WTC11 (cell line): ENCODE measurements at regions not wholly inside any gene's neighbourhood (a gene's known extent, or its start where the extent isn't known, plus 50 kb on each side); places are given as distances from the start of the nearest gene placed in this dataset.

Source experiments
- ATAC-seq: fragments of 200-7000 bp; cut with Tn5 transposase; 2 replicates; pipeline ENCODE4 v1.10.0; 2021; ENCODE audit warnings: mild to moderate bottlenecking, moderate library complexity
- CTCF ChIA-PET: fragments of 300-600 bp; sonication (Branson Sonifier 250); formaldehyde crosslinking; loops from one replicate; lab custom pipeline; 2021; ENCODE audit warnings: antibody characterized with exemption; lab: Charles Lee
- POLR2A ChIA-PET: fragments of 350-600 bp; sonication (Branson Sonifier 250); formaldehyde crosslinking; loops from one replicate; lab custom pipeline; 2021; ENCODE audit warnings: antibody characterized with exemption; lab: Charles Lee
- DNase-seq: peaks from one replicate; pipeline ENCODE4 v3.0.0; 2021; ENCODE audit warnings: low spot score
- H3K27ac Mint-ChIP-seq: 2 replicates; pipeline ENCODE4 v1.8.0; 2021; ENCODE audit warnings: mixed read lengths
- H3K27me3 Mint-ChIP-seq: 2 replicates; pipeline ENCODE4 v1.8.0; 2021; ENCODE audit warnings: low read depth, mild to moderate bottlenecking, moderate library complexity, mixed read lengths
- H3K36me3 Mint-ChIP-seq: 2 replicates; pipeline ENCODE4 v1.8.0; 2021; ENCODE audit warnings: mixed read lengths
- H3K4me1 Mint-ChIP-seq: 2 replicates; pipeline ENCODE4 v1.8.0; 2022; ENCODE audit warnings: mixed read lengths
- H3K4me3 Mint-ChIP-seq: 2 replicates; pipeline ENCODE4 v1.8.0; 2021; ENCODE audit warnings: mild to moderate bottlenecking, moderate library complexity, mixed read lengths
- H3K9me3 Mint-ChIP-seq: 2 replicates; pipeline ENCODE4 v1.8.0; 2021; ENCODE audit warnings: mixed read lengths
- ATF1 ChIP-seq: sonication (generic); formaldehyde crosslinking; IDR thresholded peaks from 2 replicates; pipeline ENCODE4 v1.8.1; 2023; ENCODE audit warnings: mild to moderate bottlenecking, moderate library complexity, missing genetic modification reagents
- CBFB ChIP-seq: sonication (generic); formaldehyde crosslinking; IDR thresholded peaks from 2 replicates; pipeline ENCODE4 v1.8.1; 2022; ENCODE audit warnings: mild to moderate bottlenecking, low read depth, missing genetic modification reagents
- EMX1 ChIP-seq: fragments of 250-450 bp; sonication (Bioruptor Pico); IDR thresholded peaks from 2 replicates; pipeline ENCODE4 v1.8.0; 2021; ENCODE audit warnings: mild to moderate bottlenecking
- ESRRA ChIP-seq: sonication (generic); formaldehyde crosslinking; IDR thresholded peaks from 2 replicates; pipeline ENCODE4 v1.8.1; 2022; ENCODE audit warnings: mild to moderate bottlenecking, missing genetic modification reagents, borderline replicate concordance
- FOXK1 ChIP-seq: sonication (generic); formaldehyde crosslinking; IDR thresholded peaks from 2 replicates; pipeline ENCODE4 v1.8.0; 2022; ENCODE audit warnings: mild to moderate bottlenecking, moderate library complexity, missing genetic modification reagents
- GTF2I ChIP-seq: fragments of 250-450 bp; sonication (Bioruptor Pico); conservative IDR thresholded peaks from 2 replicates; pipeline ENCODE4 v1.4.0; 2021; ENCODE audit warnings: mild to moderate bottlenecking
- IRF2 ChIP-seq: sonication (generic); formaldehyde crosslinking; IDR thresholded peaks from 2 replicates; pipeline ENCODE4 v1.8.0; 2022; ENCODE audit warnings: low read depth, missing genetic modification reagents, borderline replicate concordance
- JUN ChIP-seq: sonication (generic); formaldehyde crosslinking; IDR thresholded peaks from 2 replicates; pipeline ENCODE4 v1.8.0; 2023; ENCODE audit warnings: mild to moderate bottlenecking, missing genetic modification reagents
- PRRX2 ChIP-seq: fragments of 250-450 bp; sonication (Bioruptor Pico); IDR thresholded peaks from 2 replicates; pipeline ENCODE4 v1.8.0; 2021; ENCODE audit warnings: mild to moderate bottlenecking
- ZNF121 ChIP-seq: sonication (generic); formaldehyde crosslinking; IDR thresholded peaks from 2 replicates; pipeline ENCODE4 v1.8.0; 2023; ENCODE audit warnings: missing genetic modification reagents
- ZNF416 ChIP-seq: fragments of 250-450 bp; sonication (Bioruptor Pico); IDR thresholded peaks from 2 replicates; pipeline ENCODE4 v1.9.0; 2021; ENCODE audit warnings: mild to moderate bottlenecking, inconsistent platforms
- ZNF423 ChIP-seq: fragments of 250-450 bp; sonication (Bioruptor Pico); IDR thresholded peaks from 2 replicates; pipeline ENCODE4 v2.1.2; 2022; ENCODE audit warnings: mild to moderate bottlenecking, moderate library complexity
- TF ChIP-seq, protein P1 (sequence below): sonication (generic); formaldehyde crosslinking; IDR thresholded peaks from 2 replicates; pipeline ENCODE4 v1.8.0; 2022; ENCODE audit warnings: mild to moderate bottlenecking, missing genetic modification reagents
- TF ChIP-seq, protein P2 (sequence below): sonication (generic); formaldehyde crosslinking; IDR thresholded peaks from 2 replicates; pipeline ENCODE4 v1.8.1; 2023; ENCODE audit warnings: mild to moderate bottlenecking, missing genetic modification reagents, borderline replicate concordance
- TF ChIP-seq, protein P3 (sequence below): sonication (generic); formaldehyde crosslinking; IDR thresholded peaks from 2 replicates; pipeline ENCODE4 v1.8.1; 2023; ENCODE audit warnings: mild to moderate bottlenecking, moderate library complexity, missing genetic modification reagents
- TF ChIP-seq, protein P4 (sequence below): sonication (generic); formaldehyde crosslinking; IDR thresholded peaks from 2 replicates; pipeline ENCODE4 v1.8.0; 2022; ENCODE audit warnings: mild to moderate bottlenecking, missing genetic modification reagents
- TF ChIP-seq, protein P5 (sequence below): sonication (generic); formaldehyde crosslinking; IDR thresholded peaks from 2 replicates; pipeline ENCODE4 v1.8.1; 2023; ENCODE audit warnings: mild to moderate bottlenecking, missing genetic modification reagents
- TF ChIP-seq, protein P6 (sequence below): sonication (generic); formaldehyde crosslinking; conservative IDR thresholded peaks from 2 replicates; pipeline ENCODE4 v1.8.1; 2022; ENCODE audit warnings: mild to moderate bottlenecking, missing genetic modification reagents
- TF ChIP-seq, protein P7 (sequence below): fragments of 250-450 bp; sonication (Bioruptor Pico); IDR thresholded peaks from 2 replicates; pipeline ENCODE4 v1.9.0; 2021; ENCODE audit warnings: mild to moderate bottlenecking
- TF ChIP-seq, protein P8 (sequence below): sonication (generic); formaldehyde crosslinking; IDR thresholded peaks from 2 replicates; pipeline ENCODE4 v1.8.0; 2023; ENCODE audit warnings: missing genetic modification reagents, mild to moderate bottlenecking, borderline replicate concordance
- TF ChIP-seq, protein P9 (sequence below): sonication (generic); formaldehyde crosslinking; IDR thresholded peaks from 2 replicates; pipeline ENCODE4 v1.8.1; 2023; ENCODE audit warnings: mild to moderate bottlenecking, missing genetic modification reagents, moderate library complexity

DNA sequence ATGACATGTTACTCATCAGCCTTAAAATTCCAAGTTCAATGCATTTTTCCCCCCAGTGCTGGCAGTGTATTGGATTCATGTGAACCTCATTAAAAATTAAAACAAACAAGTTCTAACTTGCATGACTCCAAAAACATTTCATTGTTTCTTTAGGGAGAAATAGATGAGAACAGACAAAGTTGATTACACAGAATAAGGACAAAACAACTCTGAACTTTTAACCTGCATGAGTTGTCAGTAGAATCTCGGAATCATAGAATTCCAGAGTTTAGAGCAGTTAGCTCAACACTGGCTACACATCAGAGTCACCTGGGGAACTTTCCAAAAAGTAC, 127.5 kb downstream of the TMX1 start:
- ATAC-seq = no peak
- H3K4me1 Mint-ChIP-seq = no peaks in the 10 kb centered on the region

DNA sequence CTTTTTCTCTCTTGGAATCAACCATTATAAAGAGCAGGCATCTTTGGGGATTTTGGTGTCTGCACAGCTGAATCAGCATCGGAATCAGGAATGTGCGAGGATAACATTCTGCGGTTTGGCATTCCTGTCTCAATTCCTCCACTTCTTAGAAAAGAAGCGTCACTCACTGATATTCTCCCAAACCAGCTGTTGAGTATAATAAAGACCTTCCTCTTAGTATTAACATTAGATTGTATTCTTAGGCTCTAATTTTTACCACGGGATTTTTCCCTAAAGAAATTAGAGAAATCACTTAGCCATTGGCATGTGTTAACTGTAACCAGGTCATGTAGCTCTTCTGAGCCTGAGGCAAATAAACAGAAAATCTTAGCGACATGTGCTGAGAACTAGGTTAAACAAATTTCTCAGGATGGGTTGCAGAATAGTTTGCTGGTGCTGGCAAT, 128.7 kb downstream of the TMX1 start:
- Mint-ChIP-seq H3K9me3 (no peaks in the 10 kb centered on the region), H3K4me1 (no peaks in the 10 kb centered on the region), H3K4me3 (no peak overlapping the region), H3K36me3 (no peaks in the 10 kb centered on the region), H3K27me3 (no peaks in the 10 kb centered on the region), H3K27ac (no peak overlapping the region)
- no peak for TF ChIP-seq ZNF121 (CRISPR knock-in tag)
- TF ChIP-seq IRF2 (CRISPR knock-in tag) = no peak
- TF ChIP-seq, protein P1, sequence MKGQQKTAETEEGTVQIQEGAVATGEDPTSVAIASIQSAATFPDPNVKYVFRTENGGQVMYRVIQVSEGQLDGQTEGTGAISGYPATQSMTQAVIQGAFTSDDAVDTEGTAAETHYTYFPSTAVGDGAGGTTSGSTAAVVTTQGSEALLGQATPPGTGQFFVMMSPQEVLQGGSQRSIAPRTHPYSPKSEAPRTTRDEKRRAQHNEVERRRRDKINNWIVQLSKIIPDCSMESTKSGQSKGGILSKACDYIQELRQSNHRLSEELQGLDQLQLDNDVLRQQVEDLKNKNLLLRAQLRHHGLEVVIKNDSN (CRISPR knock-in tag) = no peak
- no peak for TF ChIP-seq JUN
- no peak for TF ChIP-seq ZNF423 (CRISPR knock-in tag)
- TF ChIP-seq, protein P2, sequence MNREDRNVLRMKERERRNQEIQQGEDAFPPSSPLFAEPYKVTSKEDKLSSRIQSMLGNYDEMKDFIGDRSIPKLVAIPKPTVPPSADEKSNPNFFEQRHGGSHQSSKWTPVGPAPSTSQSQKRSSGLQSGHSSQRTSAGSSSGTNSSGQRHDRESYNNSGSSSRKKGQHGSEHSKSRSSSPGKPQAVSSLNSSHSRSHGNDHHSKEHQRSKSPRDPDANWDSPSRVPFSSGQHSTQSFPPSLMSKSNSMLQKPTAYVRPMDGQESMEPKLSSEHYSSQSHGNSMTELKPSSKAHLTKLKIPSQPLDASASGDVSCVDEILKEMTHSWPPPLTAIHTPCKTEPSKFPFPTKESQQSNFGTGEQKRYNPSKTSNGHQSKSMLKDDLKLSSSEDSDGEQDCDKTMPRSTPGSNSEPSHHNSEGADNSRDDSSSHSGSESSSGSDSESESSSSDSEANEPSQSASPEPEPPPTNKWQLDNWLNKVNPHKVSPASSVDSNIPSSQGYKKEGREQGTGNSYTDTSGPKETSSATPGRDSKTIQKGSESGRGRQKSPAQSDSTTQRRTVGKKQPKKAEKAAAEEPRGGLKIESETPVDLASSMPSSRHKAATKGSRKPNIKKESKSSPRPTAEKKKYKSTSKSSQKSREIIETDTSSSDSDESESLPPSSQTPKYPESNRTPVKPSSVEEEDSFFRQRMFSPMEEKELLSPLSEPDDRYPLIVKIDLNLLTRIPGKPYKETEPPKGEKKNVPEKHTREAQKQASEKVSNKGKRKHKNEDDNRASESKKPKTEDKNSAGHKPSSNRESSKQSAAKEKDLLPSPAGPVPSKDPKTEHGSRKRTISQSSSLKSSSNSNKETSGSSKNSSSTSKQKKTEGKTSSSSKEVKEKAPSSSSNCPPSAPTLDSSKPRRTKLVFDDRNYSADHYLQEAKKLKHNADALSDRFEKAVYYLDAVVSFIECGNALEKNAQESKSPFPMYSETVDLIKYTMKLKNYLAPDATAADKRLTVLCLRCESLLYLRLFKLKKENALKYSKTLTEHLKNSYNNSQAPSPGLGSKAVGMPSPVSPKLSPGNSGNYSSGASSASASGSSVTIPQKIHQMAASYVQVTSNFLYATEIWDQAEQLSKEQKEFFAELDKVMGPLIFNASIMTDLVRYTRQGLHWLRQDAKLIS = no peak
- TF ChIP-seq CBFB (CRISPR knock-in tag) = no peak
- TF ChIP-seq, protein P3, sequence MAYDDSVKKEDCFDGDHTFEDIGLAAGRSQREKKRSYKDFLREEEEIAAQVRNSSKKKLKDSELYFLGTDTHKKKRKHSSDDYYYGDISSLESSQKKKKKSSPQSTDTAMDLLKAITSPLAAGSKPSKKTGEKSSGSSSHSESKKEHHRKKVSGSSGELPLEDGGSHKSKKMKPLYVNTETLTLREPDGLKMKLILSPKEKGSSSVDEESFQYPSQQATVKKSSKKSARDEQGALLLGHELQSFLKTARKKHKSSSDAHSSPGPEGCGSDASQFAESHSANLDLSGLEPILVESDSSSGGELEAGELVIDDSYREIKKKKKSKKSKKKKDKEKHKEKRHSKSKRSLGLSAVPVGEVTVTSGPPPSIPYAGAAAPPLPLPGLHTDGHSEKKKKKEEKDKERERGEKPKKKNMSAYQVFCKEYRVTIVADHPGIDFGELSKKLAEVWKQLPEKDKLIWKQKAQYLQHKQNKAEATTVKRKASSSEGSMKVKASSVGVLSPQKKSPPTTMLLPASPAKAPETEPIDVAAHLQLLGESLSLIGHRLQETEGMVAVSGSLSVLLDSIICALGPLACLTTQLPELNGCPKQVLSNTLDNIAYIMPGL (CRISPR knock-in tag) = no peak
- no peak for TF ChIP-seq PRRX2 (CRISPR knock-in tag)
- no peak for TF ChIP-seq ATF1 (CRISPR knock-in tag)
- TF ChIP-seq, protein P4, sequence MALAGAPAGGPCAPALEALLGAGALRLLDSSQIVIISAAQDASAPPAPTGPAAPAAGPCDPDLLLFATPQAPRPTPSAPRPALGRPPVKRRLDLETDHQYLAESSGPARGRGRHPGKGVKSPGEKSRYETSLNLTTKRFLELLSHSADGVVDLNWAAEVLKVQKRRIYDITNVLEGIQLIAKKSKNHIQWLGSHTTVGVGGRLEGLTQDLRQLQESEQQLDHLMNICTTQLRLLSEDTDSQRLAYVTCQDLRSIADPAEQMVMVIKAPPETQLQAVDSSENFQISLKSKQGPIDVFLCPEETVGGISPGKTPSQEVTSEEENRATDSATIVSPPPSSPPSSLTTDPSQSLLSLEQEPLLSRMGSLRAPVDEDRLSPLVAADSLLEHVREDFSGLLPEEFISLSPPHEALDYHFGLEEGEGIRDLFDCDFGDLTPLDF = no peak
- TF ChIP-seq, protein P5, sequence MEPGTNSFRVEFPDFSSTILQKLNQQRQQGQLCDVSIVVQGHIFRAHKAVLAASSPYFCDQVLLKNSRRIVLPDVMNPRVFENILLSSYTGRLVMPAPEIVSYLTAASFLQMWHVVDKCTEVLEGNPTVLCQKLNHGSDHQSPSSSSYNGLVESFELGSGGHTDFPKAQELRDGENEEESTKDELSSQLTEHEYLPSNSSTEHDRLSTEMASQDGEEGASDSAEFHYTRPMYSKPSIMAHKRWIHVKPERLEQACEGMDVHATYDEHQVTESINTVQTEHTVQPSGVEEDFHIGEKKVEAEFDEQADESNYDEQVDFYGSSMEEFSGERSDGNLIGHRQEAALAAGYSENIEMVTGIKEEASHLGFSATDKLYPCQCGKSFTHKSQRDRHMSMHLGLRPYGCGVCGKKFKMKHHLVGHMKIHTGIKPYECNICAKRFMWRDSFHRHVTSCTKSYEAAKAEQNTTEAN (CRISPR knock-in tag) = no peak
- no peak for TF ChIP-seq EMX1 (CRISPR knock-in tag)
- no peak for TF ChIP-seq ZNF416 (CRISPR knock-in tag)
- TF ChIP-seq FOXK1 = no peak
- no peak for TF ChIP-seq ESRRA (CRISPR knock-in tag)
- TF ChIP-seq, protein P6, sequence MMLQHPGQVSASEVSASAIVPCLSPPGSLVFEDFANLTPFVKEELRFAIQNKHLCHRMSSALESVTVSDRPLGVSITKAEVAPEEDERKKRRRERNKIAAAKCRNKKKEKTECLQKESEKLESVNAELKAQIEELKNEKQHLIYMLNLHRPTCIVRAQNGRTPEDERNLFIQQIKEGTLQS (CRISPR knock-in tag) = no peak
- TF ChIP-seq, protein P7, sequence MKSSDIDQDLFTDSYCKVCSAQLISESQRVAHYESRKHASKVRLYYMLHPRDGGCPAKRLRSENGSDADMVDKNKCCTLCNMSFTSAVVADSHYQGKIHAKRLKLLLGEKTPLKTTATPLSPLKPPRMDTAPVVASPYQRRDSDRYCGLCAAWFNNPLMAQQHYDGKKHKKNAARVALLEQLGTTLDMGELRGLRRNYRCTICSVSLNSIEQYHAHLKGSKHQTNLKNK = no peak
- TF ChIP-seq, protein P8, sequence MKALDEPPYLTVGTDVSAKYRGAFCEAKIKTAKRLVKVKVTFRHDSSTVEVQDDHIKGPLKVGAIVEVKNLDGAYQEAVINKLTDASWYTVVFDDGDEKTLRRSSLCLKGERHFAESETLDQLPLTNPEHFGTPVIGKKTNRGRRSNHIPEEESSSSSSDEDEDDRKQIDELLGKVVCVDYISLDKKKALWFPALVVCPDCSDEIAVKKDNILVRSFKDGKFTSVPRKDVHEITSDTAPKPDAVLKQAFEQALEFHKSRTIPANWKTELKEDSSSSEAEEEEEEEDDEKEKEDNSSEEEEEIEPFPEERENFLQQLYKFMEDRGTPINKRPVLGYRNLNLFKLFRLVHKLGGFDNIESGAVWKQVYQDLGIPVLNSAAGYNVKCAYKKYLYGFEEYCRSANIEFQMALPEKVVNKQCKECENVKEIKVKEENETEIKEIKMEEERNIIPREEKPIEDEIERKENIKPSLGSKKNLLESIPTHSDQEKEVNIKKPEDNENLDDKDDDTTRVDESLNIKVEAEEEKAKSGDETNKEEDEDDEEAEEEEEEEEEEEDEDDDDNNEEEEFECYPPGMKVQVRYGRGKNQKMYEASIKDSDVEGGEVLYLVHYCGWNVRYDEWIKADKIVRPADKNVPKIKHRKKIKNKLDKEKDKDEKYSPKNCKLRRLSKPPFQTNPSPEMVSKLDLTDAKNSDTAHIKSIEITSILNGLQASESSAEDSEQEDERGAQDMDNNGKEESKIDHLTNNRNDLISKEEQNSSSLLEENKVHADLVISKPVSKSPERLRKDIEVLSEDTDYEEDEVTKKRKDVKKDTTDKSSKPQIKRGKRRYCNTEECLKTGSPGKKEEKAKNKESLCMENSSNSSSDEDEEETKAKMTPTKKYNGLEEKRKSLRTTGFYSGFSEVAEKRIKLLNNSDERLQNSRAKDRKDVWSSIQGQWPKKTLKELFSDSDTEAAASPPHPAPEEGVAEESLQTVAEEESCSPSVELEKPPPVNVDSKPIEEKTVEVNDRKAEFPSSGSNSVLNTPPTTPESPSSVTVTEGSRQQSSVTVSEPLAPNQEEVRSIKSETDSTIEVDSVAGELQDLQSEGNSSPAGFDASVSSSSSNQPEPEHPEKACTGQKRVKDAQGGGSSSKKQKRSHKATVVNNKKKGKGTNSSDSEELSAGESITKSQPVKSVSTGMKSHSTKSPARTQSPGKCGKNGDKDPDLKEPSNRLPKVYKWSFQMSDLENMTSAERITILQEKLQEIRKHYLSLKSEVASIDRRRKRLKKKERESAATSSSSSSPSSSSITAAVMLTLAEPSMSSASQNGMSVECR (CRISPR knock-in tag) = no peak
- POLR2A ChIA-PET = no interaction called here
- ATAC-seq (no peak), DNase-seq (no peak)
- CTCF ChIA-PET = interaction anchor here (1.2 to 4.3 kb wide), 3 partner anchors 193 to 407 kb away, joined by 3 to 32 read pairs (median 21); no protein-coding TSS in a partner anchor

More for the DNA sequence above, 127.5 kb downstream of the TMX1 start:
- Mint-ChIP-seq H3K27me3 (no peaks in the 10 kb centered on the region), H3K9me3 (no peaks in the 10 kb centered on the region), H3K27ac (no peak overlapping the region), H3K4me3 (no peak overlapping the region), H3K36me3 (no peaks in the 10 kb centered on the region)
- no peak for DNase-seq
- TF ChIP-seq GTF2I (CRISPR knock-in tag) (no peak), ZNF416 (CRISPR knock-in tag) (no peak)
- TF ChIP-seq, protein P9, sequence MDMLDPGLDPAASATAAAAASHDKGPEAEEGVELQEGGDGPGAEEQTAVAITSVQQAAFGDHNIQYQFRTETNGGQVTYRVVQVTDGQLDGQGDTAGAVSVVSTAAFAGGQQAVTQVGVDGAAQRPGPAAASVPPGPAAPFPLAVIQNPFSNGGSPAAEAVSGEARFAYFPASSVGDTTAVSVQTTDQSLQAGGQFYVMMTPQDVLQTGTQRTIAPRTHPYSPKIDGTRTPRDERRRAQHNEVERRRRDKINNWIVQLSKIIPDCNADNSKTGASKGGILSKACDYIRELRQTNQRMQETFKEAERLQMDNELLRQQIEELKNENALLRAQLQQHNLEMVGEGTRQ (CRISPR knock-in tag) = no peak
- ChIA-PET CTCF (interaction anchor here (0.7 to 2.1 kb wide), 2 partner anchors 85 to 704 kb away, joined by 3 to 6 read pairs; no protein-coding TSS in a partner anchor), POLR2A (no interaction called here)
